HG02884 (cell line): ENCODE measurements at regions not wholly inside any gene's neighbourhood (a gene's known extent, or its start where the extent isn't known, plus 50 kb on each side); places are given as distances from the start of the nearest gene placed in this dataset.

Source experiments
- ATAC-seq: cut with Tn5 transposase; IDR thresholded peaks from one replicate; pipeline ENCODE4 v1.9.1; 2021; ENCODE audit warnings: mild to moderate bottlenecking, moderate library complexity; ENCODE audit not compliant: unreplicated experiment

GRCh38 chr7:47007471-47007870 lies 574.4 kb downstream of the TNS3 start:
- ATAC-seq = no peak

- ATAC-seq = no peak
Measured at GRCh38 chr7:47000561-47000960, 581.4 kb downstream of the TNS3 start.

GRCh38 chr7:46999866-47000265 lies 582.0 kb downstream of the TNS3 start:
- ATAC-seq = no peak

- no peak for ATAC-seq
Measured at GRCh38 chr7:46996972-46997371, 584.9 kb downstream of the TNS3 start.

GRCh38 chr7:46993396-46993795 lies 588.5 kb downstream of the TNS3 start:
- ATAC-seq = no peak

GRCh38 chr7:46990761-46991160 lies 591.1 kb downstream of the TNS3 start:
- no peak for ATAC-seq

GRCh38 chr7:46989247-46989646 lies 592.7 kb downstream of the TNS3 start:
- ATAC-seq = no peak

GRCh38 chr7:46982928-46983327 lies 599.0 kb downstream of the TNS3 start:
- no peak for ATAC-seq

- ATAC-seq = no peak
Measured at GRCh38 chr7:46979439-46979838, 602.5 kb downstream of the TNS3 start.

- no peak for ATAC-seq
Measured at GRCh38 chr7:46975493-46975892, 606.4 kb downstream of the TNS3 start.

GRCh38 chr7:46972205-46972604 lies 609.7 kb downstream of the TNS3 start:
- ATAC-seq = no peak

- ATAC-seq = no peak
Measured at GRCh38 chr7:46970476-46970875, 611.4 kb downstream of the TNS3 start.

GRCh38 chr7:46970131-46970430 lies 611.8 kb downstream of the TNS3 start:
- ATAC-seq = no peak

- ATAC-seq = no peak
Measured at GRCh38 chr7:46969303-46970130, 612.4 kb downstream of the TNS3 start.

GRCh38 chr7:46968003-46968402 lies 613.9 kb downstream of the TNS3 start:
- no peak for ATAC-seq

GRCh38 chr7:46963719-46964118 lies 618.2 kb downstream of the TNS3 start:
- no peak for ATAC-seq

- no peak for ATAC-seq
Measured at GRCh38 chr7:46960970-46961369, 620.9 kb downstream of the TNS3 start.

GRCh38 chr7:46957195-46957594 lies 624.7 kb downstream of the TNS3 start:
- ATAC-seq = no peak

- no peak for ATAC-seq
Measured at GRCh38 chr7:46955531-46955930, 626.4 kb downstream of the TNS3 start.

- no peak for ATAC-seq
Measured at GRCh38 chr7:46954181-46954580, 627.7 kb downstream of the TNS3 start.

GRCh38 chr7:46953008-46953407 lies 628.9 kb downstream of the TNS3 start:
- no peak for ATAC-seq

GRCh38 chr7:46949270-46949931 lies 632.5 kb downstream of the TNS3 start:
- ATAC-seq = no peak

GRCh38 chr7:46948716-46949115 lies 633.2 kb downstream of the TNS3 start:
- no peak for ATAC-seq
